Prostate gland (tissue), 2 donors: ENCODE measurements at regions not wholly inside any gene's neighbourhood (a gene's known extent, or its start where the extent isn't known, plus 50 kb on each side); places are given as distances from the start of the nearest gene placed in this dataset.

Source experiments
- DNase-seq: peaks from one replicate; pipeline ENCODE4 v3.0.0-alpha.2; 2019; ENCODE audit warnings: low spot score
- H3K27ac ChIP-seq, 2 donors: fragments of 200-600 bp; sonication (generic); 2 replicates each; pipeline ENCODE4 v1.5.1; 2017 to 2019
- H3K27me3 ChIP-seq: fragments of 200-600 bp; sonication (generic); replicated peaks from 2 replicates; pipeline ENCODE4 v1.5.1; 2019; ENCODE audit not compliant: insufficient read depth
- H3K36me3 ChIP-seq, 2 donors: fragments of 200-600 bp; sonication (generic); 1 replicate in 1 of 2; 2 replicates in 1 of 2; pipeline versions ENCODE4 v1.5.1 to v1.8.1; 2017 to 2019
- H3K4me1 ChIP-seq: fragments of 200-600 bp; sonication (generic); replicated peaks from 2 replicates; pipeline ENCODE4 v1.5.1; 2019
- H3K4me3 ChIP-seq, 2 donors: fragments of 200-600 bp; sonication (generic); 2 replicates each; pipeline ENCODE4 v1.5.1; 2017 to 2019
- H3K9me3 ChIP-seq: fragments of 200-600 bp; sonication (generic); 2 replicates; pipeline ENCODE4 v1.5.1; 2017
- POLR2A ChIP-seq: fragments of 450-650 bp; IDR thresholded peaks from one replicate; pipeline ENCODE4 v1.6.1; 2016; ENCODE audit warnings: antibody characterized with exemption, mild to moderate bottlenecking
- POLR2AphosphoS5 ChIP-seq: sonication (generic); formaldehyde crosslinking; IDR thresholded peaks from one replicate; pipeline ENCODE4 v1.6.1; 2017; ENCODE audit warnings: antibody characterized with exemption
- WGBS: methylation state at CpG from one replicate; pipeline ENCODE4 v1.1.5; 2018; 5-methylcytosine and 5-hydroxymethylcytosine counted together
- intact Hi-C: fragments of 100-400 bp; cut with DNase I; formaldehyde crosslinking; loops from one replicate; pipeline ENCODE4 v1.14.2; 2022
- TF ChIP-seq, protein P1 (sequence below), 4 experiments: fragments of 200-600 bp in 2 of 4; fragments of 450-650 bp in 2 of 4; sonication (generic) in 2 of 4; IDR thresholded peaks; 1 replicate in 3 of 4; 2 replicates in 1 of 4; pipeline ENCODE4 v1.5.1; 2016 to 2019; ENCODE audit warnings: antibody characterized with exemption in 4 of 4, mild to moderate bottlenecking in 2 of 4, moderate library complexity in 2 of 4

GRCh38 chr21:43281661-43282357 lies 113.0 kb downstream of the CRYAA start:
- intact Hi-C loops = no loop called here
- Histone ChIP-seq H3K27me3 (no peaks in the 10 kb centered on the region), H3K27ac (no peak overlapping the region)

GRCh38 chr21:43280949-43281633 lies 112.3 kb downstream of the CRYAA start:
- Histone ChIP-seq H3K27me3 (no peaks in the 10 kb centered on the region), H3K36me3 (no peaks in the 10 kb centered on the region), H3K27ac (no peak overlapping the region), H3K9me3 (no peaks in the 10 kb centered on the region), H3K4me3 (no peak overlapping the region), H3K4me1 (no peaks in the 10 kb centered on the region)
- no peak for TF ChIP-seq POLR2AphosphoS5
- TF ChIP-seq, protein P1, sequence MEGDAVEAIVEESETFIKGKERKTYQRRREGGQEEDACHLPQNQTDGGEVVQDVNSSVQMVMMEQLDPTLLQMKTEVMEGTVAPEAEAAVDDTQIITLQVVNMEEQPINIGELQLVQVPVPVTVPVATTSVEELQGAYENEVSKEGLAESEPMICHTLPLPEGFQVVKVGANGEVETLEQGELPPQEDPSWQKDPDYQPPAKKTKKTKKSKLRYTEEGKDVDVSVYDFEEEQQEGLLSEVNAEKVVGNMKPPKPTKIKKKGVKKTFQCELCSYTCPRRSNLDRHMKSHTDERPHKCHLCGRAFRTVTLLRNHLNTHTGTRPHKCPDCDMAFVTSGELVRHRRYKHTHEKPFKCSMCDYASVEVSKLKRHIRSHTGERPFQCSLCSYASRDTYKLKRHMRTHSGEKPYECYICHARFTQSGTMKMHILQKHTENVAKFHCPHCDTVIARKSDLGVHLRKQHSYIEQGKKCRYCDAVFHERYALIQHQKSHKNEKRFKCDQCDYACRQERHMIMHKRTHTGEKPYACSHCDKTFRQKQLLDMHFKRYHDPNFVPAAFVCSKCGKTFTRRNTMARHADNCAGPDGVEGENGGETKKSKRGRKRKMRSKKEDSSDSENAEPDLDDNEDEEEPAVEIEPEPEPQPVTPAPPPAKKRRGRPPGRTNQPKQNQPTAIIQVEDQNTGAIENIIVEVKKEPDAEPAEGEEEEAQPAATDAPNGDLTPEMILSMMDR (IDR thresholded peaks at IDR 0.05) = no peak
- TF ChIP-seq POLR2A = no peak
- DNase-seq = no peak
- 80% methylated on average over 17 of the region's 17 CpGs for WGBS
- intact Hi-C loops = no loop called here

More at GRCh38 chr21:43281661-43282357, 113.0 kb downstream of the CRYAA start:
- Histone ChIP-seq H3K4me3 (no peak overlapping the region), H3K9me3 (no peaks in the 10 kb centered on the region), H3K36me3 (no peaks in the 10 kb centered on the region), H3K4me1 (no peaks in the 10 kb centered on the region)
- no peak for TF ChIP-seq POLR2AphosphoS5
- WGBS = 91% methylated on average over 12 of the region's 12 CpGs
- no peak for DNase-seq

DNA sequence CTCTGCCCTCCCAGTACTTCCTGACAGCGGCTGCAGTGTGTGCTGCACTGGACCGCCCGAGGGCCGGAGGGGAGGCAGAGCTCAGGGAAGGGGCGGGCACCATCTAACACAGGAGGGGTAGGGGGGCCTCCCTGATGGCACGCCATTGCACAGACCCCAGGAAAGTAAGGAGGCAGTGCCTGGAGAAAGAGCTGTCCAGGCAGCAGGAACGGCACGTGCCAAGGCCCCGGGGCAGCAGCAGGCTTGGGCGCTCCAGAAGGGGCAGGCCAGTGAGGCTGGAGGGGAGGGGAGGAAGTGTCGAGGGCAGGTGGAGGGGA lies 110.7 kb downstream of the CRYAA start:
- WGBS = 91% methylated on average over 10 of the region's 11 CpGs
- H3K9me3 ChIP-seq = no peaks in the 10 kb centered on the region
- no peaks in the 10 kb centered on the region for H3K36me3 ChIP-seq
- intact Hi-C loops = no loop called here
- H3K4me1 ChIP-seq = no peaks in the 10 kb centered on the region
- no peak overlapping the region for H3K27ac ChIP-seq
- no peak overlapping the region for H3K4me3 ChIP-seq
- TF ChIP-seq POLR2AphosphoS5 (no peak), POLR2A (no peak)
- TF ChIP-seq, protein P1 (IDR thresholded peaks at IDR 0.05) = no peak
- DNase-seq = no peak
- no peaks in the 10 kb centered on the region for H3K27me3 ChIP-seq

GRCh38 chr21:43278766-43279577 lies 110.2 kb downstream of the CRYAA start:
- Histone ChIP-seq H3K27me3 (no peaks in the 10 kb centered on the region), H3K4me3 (no peak overlapping the region), H3K9me3 (no peaks in the 10 kb centered on the region), H3K4me1 (no peaks in the 10 kb centered on the region), H3K27ac (no peak overlapping the region), H3K36me3 (no peaks in the 10 kb centered on the region)
- 79% methylated on average over 32 of the region's 32 CpGs for WGBS
- intact Hi-C loops = no loop called here
- no peak for DNase-seq
- TF ChIP-seq, protein P1 (IDR thresholded peaks at IDR 0.05) = no peak
- TF ChIP-seq POLR2AphosphoS5 = no peak

GRCh38 chr21:43278359-43278758 lies 109.6 kb downstream of the CRYAA start:
- 44% methylated on average over 10 of the region's 12 CpGs for WGBS
- H3K9me3 ChIP-seq = no peaks in the 10 kb centered on the region
- H3K4me1 ChIP-seq = no peaks in the 10 kb centered on the region
- no peak for DNase-seq
- H3K27me3 ChIP-seq = no peaks in the 10 kb centered on the region
- TF ChIP-seq POLR2AphosphoS5 (no peak), POLR2A (no peak)
- TF ChIP-seq, protein P1 (IDR thresholded peaks at IDR 0.05) = no peak
- intact Hi-C loops = no loop called here
- no peak overlapping the region for H3K27ac ChIP-seq
- H3K36me3 ChIP-seq = no peaks in the 10 kb centered on the region
- no peak overlapping the region for H3K4me3 ChIP-seq
